Keratinocyte (primary cell): ENCODE measurements at regions not wholly inside any gene's neighbourhood (a gene's known extent, or its start where the extent isn't known, plus 50 kb on each side); places are given as distances from the start of the nearest gene placed in this dataset.
"Not testable (repeated sequence)": the region's sequence is repeated elsewhere in the genome, so short reads cannot be mapped to it uniquely, and the experiment has no call there.

Experiments used
- DNase-seq: peaks from one replicate; pipeline ENCODE4 v3.0.0-alpha.2; 2011; ENCODE audit warnings: low read depth, missing footprints, low spot score
- FAIRE-seq: peaks from 2 replicates; lab custom pipeline; 2011; peaks lifted over from hg19 to GRCh38; lab: Jason Lieb, UNC
- H2AFZ ChIP-seq: 2 replicates; pipeline ENCODE4 v1.6.0; 2012; ENCODE audit warnings: low read length, control low read depth, inconsistent platforms; ENCODE audit not compliant: control insufficient read depth
- H3K27ac ChIP-seq: 2 replicates; pipeline ENCODE4 v1.5.1; 2011; ENCODE audit warnings: low read length; ENCODE audit not compliant: control insufficient read depth, insufficient read depth
- H3K27me3 ChIP-seq: 3 replicates; pipeline ENCODE4 v1.6.0; 2011; ENCODE audit warnings: low read length; ENCODE audit not compliant: control insufficient read depth, insufficient read depth; ENCODE audit errors: extremely low read depth
- H3K36me3 ChIP-seq, 2 experiments: 2 replicates in 1 of 2; 3 replicates in 1 of 2; pipeline ENCODE4 v1.5.1; 2011; ENCODE audit warnings: low read length in 2 of 2, mild to moderate bottlenecking in 1 of 2; ENCODE audit not compliant: control insufficient read depth in 2 of 2, insufficient read depth in 2 of 2; ENCODE audit errors: extremely low read depth in 1 of 2
- H3K4me1 ChIP-seq: 3 replicates; pipeline ENCODE4 v1.5.1; 2011; ENCODE audit warnings: low read length; ENCODE audit not compliant: control insufficient read depth, insufficient read depth; ENCODE audit errors: extremely low read depth
- H3K4me2 ChIP-seq: 3 replicates; pipeline ENCODE4 v1.6.0; 2011; ENCODE audit warnings: low read depth, low read length; ENCODE audit not compliant: control insufficient read depth, insufficient read depth; ENCODE audit errors: extremely low read depth
- H3K4me3 ChIP-seq, 3 experiments: fragments of 200-600 bp in 1 of 3; sonication (generic) in 1 of 3; 2 replicates in 2 of 3; 3 replicates in 1 of 3; pipeline ENCODE4 v1.5.1; 2011 to 2016; ENCODE audit warnings: low read length in 3 of 3, mild to moderate bottlenecking in 3 of 3, control low read depth in 2 of 3, inconsistent platforms in 1 of 3, low read depth in 1 of 3, mixed read lengths in 1 of 3, mixed run types in 1 of 3, moderate library complexity in 1 of 3; ENCODE audit not compliant: control insufficient read depth in 2 of 3, insufficient read depth in 2 of 3; ENCODE audit errors: extremely low read depth in 1 of 3
- H3K79me2 ChIP-seq: 2 replicates; pipeline ENCODE4 v1.6.0; 2012; ENCODE audit warnings: low read length; ENCODE audit not compliant: control insufficient read depth, insufficient read depth
- H3K9ac ChIP-seq: 3 replicates; pipeline ENCODE4 v1.6.0; 2011; ENCODE audit warnings: low read length; ENCODE audit not compliant: control insufficient read depth, insufficient read depth; ENCODE audit errors: extremely low read depth
- H3K9me1 ChIP-seq: 3 replicates; pipeline ENCODE4 v1.6.0; 2011; ENCODE audit warnings: low read length; ENCODE audit not compliant: control insufficient read depth, insufficient read depth; ENCODE audit errors: extremely low read depth
- H3K9me3 ChIP-seq: 2 replicates; pipeline ENCODE4 v1.5.1; 2012; ENCODE audit warnings: low read depth, low read length; ENCODE audit not compliant: control insufficient read depth
- H4K20me1 ChIP-seq: 3 replicates; pipeline ENCODE4 v1.6.0; 2011; ENCODE audit warnings: low read length; ENCODE audit not compliant: control insufficient read depth, insufficient read depth; ENCODE audit errors: extremely low read depth
- CTCF ChIP-seq, 3 experiments: IDR thresholded peaks in 1 of 3; conservative IDR thresholded peaks in 1 of 3; optimal IDR thresholded peaks in 1 of 3; 2 replicates in 2 of 3; 3 replicates in 1 of 3; pipeline versions ENCODE3 to v1.5.1; 2011; ENCODE audit warnings: low read length in 3 of 3, mild to moderate bottlenecking in 3 of 3, moderate library complexity in 2 of 3, control low read depth in 1 of 3, inconsistent platforms in 1 of 3; ENCODE audit not compliant: insufficient read depth in 2 of 3; ENCODE audit errors: extremely low read depth in 1 of 3
- EZH2 ChIP-seq: IDR thresholded peaks from one replicate; pipeline ENCODE4 v1.6.1; 2012; ENCODE audit warnings: inconsistent platforms, mild to moderate bottlenecking, low read length, moderate library complexity
- dilution Hi-C: fragments of 300-500 bp; cut with MboI; formaldehyde crosslinking; loops from one replicate; pipeline ENCODE4 v1.7.0; 2020; ENCODE audit warnings: low sequenced_read_pairs; ENCODE audit not compliant: extremely low pct_ligation_motif_present

- dilution Hi-C loops = no loop called here
- Histone ChIP-seq H3K9me1 (no peaks in the 10 kb centered on the region), H3K27ac (no peak overlapping the region)
Observed at GRCh38 chr16:59634004-59634579, 900.0 kb upstream of the GOT2 start.

GRCh38 chr16:59632276-59632855, 898.2 kb upstream of the GOT2 start:
- no peaks in the 10 kb centered on the region for H4K20me1 ChIP-seq
- H3K4me2 ChIP-seq = no peak overlapping the region
- H3K36me3 ChIP-seq = no peaks in the 10 kb centered on the region
- no peak overlapping the region for H3K27ac ChIP-seq
- H3K9ac ChIP-seq = no peak overlapping the region
- H3K4me1 ChIP-seq = no peaks in the 10 kb centered on the region
- dilution Hi-C loops = no loop called here
- DNase-seq = no peak
- peaks cover 2% of the 10 kb centered on the region for H3K9me3 ChIP-seq
- no peak for FAIRE-seq
- H3K9me1 ChIP-seq = no peaks in the 10 kb centered on the region
- no peak for TF ChIP-seq EZH2
- no peak for TF ChIP-seq CTCF (optimal IDR thresholded peaks at IDR 0.05 in 1 of 3, IDR thresholded peaks at IDR 0.05 in 1 of 3, conservative IDR thresholded peaks at IDR 0.05 in 1 of 3; ENCODE audit: extremely low read depth in 1 of 3, insufficient read depth in 2 of 3, low read length in 3 of 3)
- H3K79me2 ChIP-seq = no peaks in the 10 kb centered on the region
- H3K27me3 ChIP-seq = no peaks in the 10 kb centered on the region
- H3K4me3 ChIP-seq = no peak overlapping the region
- no peak overlapping the region for H2AFZ ChIP-seq

More at GRCh38 chr16:59634004-59634579, 900.0 kb upstream of the GOT2 start:
- Histone ChIP-seq H3K4me3 (no peak overlapping the region), H3K9me3 (peaks cover 2% of the 10 kb centered on the region), H3K9ac (no peak overlapping the region), H4K20me1 (no peaks in the 10 kb centered on the region), H2AFZ (no peak overlapping the region), H3K4me1 (no peaks in the 10 kb centered on the region), H3K27me3 (no peaks in the 10 kb centered on the region), H3K79me2 (no peaks in the 10 kb centered on the region), H3K36me3 (no peaks in the 10 kb centered on the region), H3K4me2 (no peak overlapping the region)
- FAIRE-seq (no peak), DNase-seq (no peak)
- TF ChIP-seq EZH2 (no peak), CTCF (optimal IDR thresholded peaks at IDR 0.05 in 1 of 3, IDR thresholded peaks at IDR 0.05 in 1 of 3, conservative IDR thresholded peaks at IDR 0.05 in 1 of 3; ENCODE audit: extremely low read depth in 1 of 3, insufficient read depth in 2 of 3, low read length in 3 of 3) (no peak)

- H3K9me1 ChIP-seq, H3K9me3 ChIP-seq, H3K4me1 ChIP-seq, H3K36me3 ChIP-seq, dilution Hi-C loops, H3K4me3 ChIP-seq, H2AFZ ChIP-seq, FAIRE-seq, H3K27ac ChIP-seq, H3K27me3 ChIP-seq, H3K4me2 ChIP-seq, H4K20me1 ChIP-seq, DNase-seq, H3K79me2 ChIP-seq, H3K9ac ChIP-seq: not testable (repeated sequence)
Observed at GRCh38 chr16:59624381-59624780, 890.3 kb upstream of the GOT2 start.
